HG02852 (cell line): ENCODE measurements at regions not wholly inside any gene's neighbourhood (a gene's known extent, or its start where the extent isn't known, plus 50 kb on each side); places are given as distances from the start of the nearest gene placed in this dataset.
"Not testable (repeated sequence)": the region's sequence is repeated elsewhere in the genome, so short reads cannot be mapped to it uniquely, and the experiment has no call there.

Experiments
- ATAC-seq: cut with Tn5 transposase; IDR thresholded peaks from one replicate; pipeline ENCODE4 v1.9.1; 2021; ENCODE audit warnings: mild to moderate bottlenecking, moderate library complexity; ENCODE audit not compliant: unreplicated experiment

GRCh38 chr2:193480187-193480586 lies 1285.5 kb upstream of the TMEFF2 start:
- no peak for ATAC-seq

GRCh38 chr2:193476171-193476800 lies 1281.6 kb upstream of the TMEFF2 start:
- ATAC-seq: no peak

DNA sequence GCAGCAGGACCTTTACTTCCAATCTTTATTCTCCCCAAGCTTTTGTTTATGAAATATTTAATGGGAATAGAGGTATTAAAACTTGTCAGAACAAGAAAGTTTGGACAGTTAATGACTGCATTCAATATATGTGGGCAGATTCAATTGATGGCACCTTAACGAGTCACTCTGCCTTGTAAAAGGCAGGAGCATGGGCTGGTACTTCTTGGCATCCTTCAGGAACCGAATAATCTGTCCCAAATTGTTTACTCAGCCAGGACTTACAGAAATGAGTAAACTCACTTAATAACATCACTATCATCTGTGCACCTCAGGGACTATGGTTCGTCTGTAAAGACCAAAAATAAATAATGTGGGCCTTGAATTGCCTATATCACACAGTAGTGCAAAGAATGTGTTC lies 1280.3 kb upstream of the TMEFF2 start:
- ATAC-seq: no peak

GRCh38 chr2:193469251-193469650 lies 1274.5 kb upstream of the TMEFF2 start:
- ATAC-seq: no peak

DNA sequence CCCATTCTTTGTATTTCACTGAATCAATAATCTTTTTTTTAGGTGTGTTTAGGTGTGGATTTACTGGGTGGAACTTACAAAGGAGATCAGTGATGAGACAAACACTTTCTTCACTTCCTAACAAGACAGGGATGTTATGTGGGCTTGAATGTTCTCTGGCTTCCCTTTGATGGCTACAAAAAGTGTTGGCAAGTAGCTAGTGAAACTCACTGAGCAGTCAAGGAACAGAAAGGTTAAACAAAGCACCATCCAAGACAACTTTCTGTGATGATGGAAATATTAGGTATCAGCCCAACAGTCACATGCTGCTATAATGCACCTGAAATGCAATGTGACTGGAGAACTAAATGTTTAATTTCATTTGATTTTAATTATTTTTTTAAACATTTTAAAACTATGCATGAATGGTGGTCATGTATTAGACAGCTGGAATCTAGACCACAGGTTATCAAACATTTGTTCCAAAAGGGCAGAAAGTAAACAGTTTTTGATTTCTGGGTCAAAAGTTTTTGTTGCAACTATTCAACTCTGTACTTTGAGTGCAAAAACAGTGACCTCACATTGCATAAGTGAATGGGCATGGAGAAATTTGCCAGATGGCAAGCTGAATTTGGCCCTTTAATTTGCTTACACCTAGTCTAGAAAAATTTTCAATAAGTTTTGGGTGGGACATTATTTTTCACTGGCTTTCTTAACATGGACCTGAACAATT lies 1272.7 kb upstream of the TMEFF2 start:
- no peak for ATAC-seq

DNA sequence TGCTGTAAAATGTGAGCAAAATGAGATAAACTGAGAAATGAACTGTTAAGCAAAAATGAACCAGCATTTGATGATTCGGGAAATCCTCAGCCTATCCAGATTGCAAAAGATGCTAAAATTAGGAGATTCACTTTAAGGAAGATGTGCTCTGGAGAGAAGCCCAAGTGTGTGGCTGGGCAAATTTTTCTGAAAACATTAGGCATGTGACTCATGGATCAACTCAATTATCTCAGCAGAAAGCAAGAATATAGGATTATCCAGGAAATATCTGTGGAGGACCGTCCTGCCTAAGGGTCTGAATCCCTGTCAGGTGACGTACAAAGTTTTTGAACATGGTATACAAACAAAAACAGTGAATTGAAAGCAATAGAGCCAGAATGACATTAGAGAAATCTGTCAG lies 1268.3 kb upstream of the TMEFF2 start:
- no peak for ATAC-seq

DNA sequence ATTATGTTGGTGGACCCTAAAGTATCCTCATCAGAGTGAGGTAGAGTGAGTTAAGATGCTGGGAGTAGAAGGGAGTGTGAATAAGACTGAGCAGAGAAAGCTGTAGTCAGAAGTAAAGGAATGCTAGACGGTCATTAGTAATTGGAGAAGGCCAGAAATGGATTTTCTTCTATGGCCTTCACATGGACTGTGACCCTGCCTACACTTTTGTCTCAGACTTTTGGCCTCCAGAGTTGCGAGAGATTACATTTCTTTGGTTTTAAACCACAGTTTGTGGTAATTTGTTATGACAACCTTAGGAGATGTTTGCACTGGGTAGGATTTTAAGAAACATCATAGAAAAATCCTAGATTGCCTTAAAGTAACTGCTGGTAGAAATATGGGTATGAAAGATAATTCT lies 1267.7 kb upstream of the TMEFF2 start:
- ATAC-seq: no peak

DNA sequence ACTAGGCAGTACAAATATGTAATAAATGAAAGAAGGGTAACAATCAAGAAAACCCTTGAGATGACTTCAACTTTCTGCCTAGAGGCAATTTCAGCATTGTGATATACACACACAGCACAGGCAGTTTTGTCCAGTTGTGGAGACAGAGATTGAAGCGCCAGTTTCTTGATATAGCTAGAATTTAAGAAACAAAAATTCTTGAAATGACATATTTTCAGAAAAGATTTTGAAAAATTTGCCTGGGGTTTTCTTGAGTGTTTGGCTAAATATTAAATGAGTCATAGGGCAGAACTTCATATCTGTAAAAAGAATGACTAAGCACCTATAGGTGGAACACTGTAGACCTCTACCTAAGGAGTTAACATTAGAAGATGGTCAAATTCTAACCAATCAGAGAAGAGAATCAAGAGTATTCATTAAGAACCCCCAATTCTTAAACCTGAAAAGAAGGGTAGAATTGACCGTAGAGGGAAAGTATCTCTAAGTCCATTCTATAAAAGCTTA lies 1266.8 kb upstream of the TMEFF2 start:
- ATAC-seq: no peak

DNA sequence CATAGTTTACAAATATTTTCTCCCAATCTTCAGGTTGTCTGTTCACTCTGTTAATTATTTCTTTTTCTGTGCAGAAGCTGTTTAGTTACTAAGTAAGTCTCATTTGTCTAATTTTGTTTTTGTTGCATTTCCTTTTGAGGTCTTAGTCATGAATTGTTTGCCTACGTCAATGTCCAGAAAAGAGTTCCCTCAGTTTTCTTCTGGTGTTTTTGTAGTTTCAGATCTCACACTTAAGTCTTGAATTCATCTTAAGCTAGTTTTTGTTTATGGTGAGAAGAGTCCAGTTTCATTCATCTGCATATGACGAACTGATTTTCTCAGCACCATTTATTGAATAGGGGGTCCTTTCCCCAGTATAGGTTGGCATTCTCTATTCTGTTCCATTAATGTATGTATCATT lies 1252.2 kb upstream of the TMEFF2 start:
- no peak for ATAC-seq

GRCh38 chr2:193442293-193442692 lies 1247.6 kb upstream of the TMEFF2 start:
- no peak for ATAC-seq

GRCh38 chr2:193428336-193428818 lies 1233.6 kb upstream of the TMEFF2 start:
- no peak for ATAC-seq

DNA sequence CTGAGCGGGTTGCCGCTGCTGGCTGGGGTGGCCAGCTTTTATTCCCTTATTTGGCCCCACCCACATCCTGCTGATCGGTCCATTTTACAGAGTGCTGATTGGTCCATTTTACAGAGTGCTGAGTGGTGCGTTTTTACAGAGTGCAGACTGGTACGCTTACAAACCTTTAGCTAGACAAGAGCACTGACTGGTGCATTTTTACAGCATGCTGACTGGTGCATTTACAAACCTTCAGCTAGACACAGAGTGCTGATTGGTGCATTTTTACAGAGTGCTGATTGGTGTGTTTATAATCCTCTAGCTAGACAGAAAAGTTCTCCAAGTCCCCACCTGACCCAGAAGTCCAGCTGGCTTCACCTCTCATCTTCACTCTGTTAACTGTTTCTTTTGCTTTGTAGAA lies 1217.6 kb upstream of the TMEFF2 start:
- not testable (repeated sequence) for ATAC-seq

DNA sequence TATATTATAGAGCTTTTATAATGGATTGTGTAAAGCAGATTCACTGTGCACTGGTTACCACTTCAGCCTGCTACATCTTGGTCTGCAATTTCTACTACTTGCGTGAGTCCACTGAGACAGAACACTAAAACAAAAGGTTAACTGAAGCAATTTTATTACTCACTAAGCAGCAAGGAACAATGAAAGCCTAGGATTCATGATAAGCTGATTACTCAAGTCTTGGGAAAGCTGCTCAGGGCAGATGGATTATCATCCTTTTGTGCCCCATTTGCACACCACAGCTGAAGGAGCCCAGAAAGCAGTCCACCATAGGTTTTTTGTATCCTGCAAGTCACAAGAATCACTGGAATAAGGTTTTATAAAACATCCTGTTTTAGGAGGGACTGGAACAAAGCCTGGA lies 1215.2 kb upstream of the TMEFF2 start:
- no peak for ATAC-seq

GRCh38 chr2:193382583-193382982 lies 1187.8 kb upstream of the TMEFF2 start:
- no peak for ATAC-seq

GRCh38 chr2:193377789-193378188 lies 1183.1 kb upstream of the TMEFF2 start:
- peak; percentile 51 for ATAC-seq

- no peak for ATAC-seq
Measured at GRCh38 chr2:193373120-193373519, 1178.4 kb upstream of the TMEFF2 start.

- ATAC-seq: no peak
Measured at GRCh38 chr2:193371200-193371599, 1176.5 kb upstream of the TMEFF2 start.

- ATAC-seq: no peak
Measured at GRCh38 chr2:193368615-193369014, 1173.9 kb upstream of the TMEFF2 start.

- no peak for ATAC-seq
Measured at GRCh38 chr2:193357508-193357907, 1162.8 kb upstream of the TMEFF2 start.

GRCh38 chr2:193352665-193353242 lies 1158.0 kb upstream of the TMEFF2 start:
- ATAC-seq: not testable (repeated sequence)

DNA sequence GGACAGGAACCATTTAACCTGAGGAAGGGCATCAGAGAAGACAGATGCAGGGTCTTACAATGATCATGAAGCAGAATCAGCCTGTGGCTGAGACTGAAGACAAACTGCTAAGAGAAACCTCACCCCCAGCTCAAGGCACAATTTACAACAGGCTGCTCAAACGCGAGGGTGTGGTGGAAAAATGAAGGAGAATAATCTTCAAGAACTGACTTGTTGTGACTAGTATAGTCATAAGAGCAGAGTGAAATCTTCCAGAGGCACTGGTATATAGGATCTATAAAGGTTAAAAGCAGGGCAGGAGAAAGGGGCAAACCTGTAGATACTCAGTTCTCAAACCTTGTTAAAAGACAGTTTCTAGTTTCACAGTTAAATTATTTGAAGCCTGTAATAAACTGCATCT lies 1155.8 kb upstream of the TMEFF2 start:
- no peak for ATAC-seq

GRCh38 chr2:193349642-193350041 lies 1154.9 kb upstream of the TMEFF2 start:
- no peak for ATAC-seq
